ENCODE measurements at regions not wholly inside any gene's neighbourhood (a gene's known extent, or its start where the extent isn't known, plus 50 kb on each side); places are given as distances from the start of the nearest gene placed in this dataset.

GRCh38 chr4:19002170-19002569, 980.6 kb upstream of the LCORL start:
- no peak for TF ChIP-seq CTCF (IDR thresholded peaks at IDR 0.05; ENCODE audit: control insufficient read depth, insufficient read depth, low read depth, low read length, missing control alignments)
- DNase-seq (ENCODE audit: low read depth) = no peak
- H3K4me3 ChIP-seq (ENCODE audit: control insufficient read depth, low read depth, low read length) = no peak overlapping the region

- H3K4me3 ChIP-seq (ENCODE audit: control insufficient read depth, low read depth, low read length) = no peak overlapping the region
- no peak for DNase-seq (ENCODE audit: low read depth)
- no peak for TF ChIP-seq CTCF (IDR thresholded peaks at IDR 0.05; ENCODE audit: control insufficient read depth, insufficient read depth, low read depth, low read length, missing control alignments)
Observed at GRCh38 chr4:18999595-18999994, 978.0 kb upstream of the LCORL start.

GRCh38 chr4:18981234-18981615, 959.7 kb upstream of the LCORL start:
- no peak for DNase-seq (ENCODE audit: low read depth)
- TF ChIP-seq CTCF (IDR thresholded peaks at IDR 0.05; ENCODE audit: control insufficient read depth, insufficient read depth, low read depth, low read length, missing control alignments) = no peak
- no peak overlapping the region for H3K4me3 ChIP-seq (ENCODE audit: control insufficient read depth, low read depth, low read length)

GRCh38 chr4:18980516-18981233, 959.1 kb upstream of the LCORL start:
- H3K4me3 ChIP-seq (ENCODE audit: control insufficient read depth, low read depth, low read length) = no peak overlapping the region
- TF ChIP-seq CTCF (IDR thresholded peaks at IDR 0.05; ENCODE audit: control insufficient read depth, insufficient read depth, low read depth, low read length, missing control alignments) = no peak
- DNase-seq (ENCODE audit: low read depth) = no peak

GRCh38 chr4:18976884-18977283, 955.3 kb upstream of the LCORL start:
- no peak for TF ChIP-seq CTCF (IDR thresholded peaks at IDR 0.05; ENCODE audit: control insufficient read depth, insufficient read depth, low read depth, low read length, missing control alignments)
- no peak for DNase-seq (ENCODE audit: low read depth)
- H3K4me3 ChIP-seq (ENCODE audit: control insufficient read depth, low read depth, low read length) = no peak overlapping the region

GRCh38 chr4:18975916-18976808, 954.6 kb upstream of the LCORL start:
- DNase-seq (ENCODE audit: low read depth) = no peak
- no peak for TF ChIP-seq CTCF (IDR thresholded peaks at IDR 0.05; ENCODE audit: control insufficient read depth, insufficient read depth, low read depth, low read length, missing control alignments)
- H3K4me3 ChIP-seq (ENCODE audit: control insufficient read depth, low read depth, low read length) = no peak overlapping the region
